ENCODE measurements at regions not wholly inside any gene's neighbourhood (a gene's known extent, or its start where the extent isn't known, plus 50 kb on each side); places are given as distances from the start of the nearest gene placed in this dataset.

GRCh38 chr2:120785228-120785966 lies 49.7 kb downstream of the GLI2 start:
- no peak for DNase-seq (ENCODE audit: low read depth in 2 of 2)

DNA sequence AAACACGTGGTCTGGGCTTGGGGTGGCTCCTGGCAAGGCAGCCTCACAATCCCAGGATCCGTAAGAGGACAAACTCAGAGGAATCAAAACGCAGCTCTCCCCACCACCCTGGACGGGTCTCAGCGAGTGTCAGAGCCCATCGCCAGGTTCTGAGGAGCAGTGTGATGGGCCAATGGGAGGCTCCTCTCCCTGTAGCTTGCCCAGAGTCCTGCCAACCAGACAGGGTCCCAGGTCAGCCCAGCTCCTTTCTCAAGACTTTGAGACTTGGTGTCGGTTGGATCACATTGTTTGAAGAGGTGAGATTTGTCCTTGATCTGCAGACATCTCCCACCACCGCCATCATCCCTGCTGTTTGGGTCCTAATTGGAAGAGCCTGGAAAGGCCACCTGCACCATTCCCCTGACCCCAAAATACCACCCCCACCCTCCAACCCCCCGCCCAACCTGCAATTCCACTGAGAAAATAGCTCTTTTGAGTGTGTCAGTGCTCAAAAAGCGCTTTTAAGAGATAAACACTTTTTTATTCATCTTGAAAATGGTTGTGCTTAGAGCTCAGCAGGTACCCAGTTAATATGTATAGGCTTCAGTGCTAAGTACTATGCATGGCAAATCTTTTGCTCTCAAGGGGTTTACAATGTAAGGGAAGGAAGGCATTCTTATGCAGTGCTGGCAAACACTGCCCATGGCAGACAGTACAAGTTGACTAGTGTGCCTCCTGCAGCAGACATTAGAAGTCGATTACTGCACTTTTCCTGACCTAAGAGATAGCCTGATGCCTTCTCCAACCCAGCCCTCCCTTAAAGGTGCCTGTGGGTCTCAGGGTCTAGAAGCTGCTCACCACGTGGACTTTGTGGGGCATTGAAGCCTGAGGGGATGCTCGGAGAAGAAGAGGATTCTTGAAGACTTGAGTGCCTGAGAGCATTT lies 50.6 kb downstream of the GLI2 start:
- DNase-seq (ENCODE audit: low read depth in 2 of 2): no peak

GRCh38 chr2:120787111-120787821 lies 51.6 kb downstream of the GLI2 start:
- DNase-seq (ENCODE audit: low read depth in 2 of 2): no peak

DNA sequence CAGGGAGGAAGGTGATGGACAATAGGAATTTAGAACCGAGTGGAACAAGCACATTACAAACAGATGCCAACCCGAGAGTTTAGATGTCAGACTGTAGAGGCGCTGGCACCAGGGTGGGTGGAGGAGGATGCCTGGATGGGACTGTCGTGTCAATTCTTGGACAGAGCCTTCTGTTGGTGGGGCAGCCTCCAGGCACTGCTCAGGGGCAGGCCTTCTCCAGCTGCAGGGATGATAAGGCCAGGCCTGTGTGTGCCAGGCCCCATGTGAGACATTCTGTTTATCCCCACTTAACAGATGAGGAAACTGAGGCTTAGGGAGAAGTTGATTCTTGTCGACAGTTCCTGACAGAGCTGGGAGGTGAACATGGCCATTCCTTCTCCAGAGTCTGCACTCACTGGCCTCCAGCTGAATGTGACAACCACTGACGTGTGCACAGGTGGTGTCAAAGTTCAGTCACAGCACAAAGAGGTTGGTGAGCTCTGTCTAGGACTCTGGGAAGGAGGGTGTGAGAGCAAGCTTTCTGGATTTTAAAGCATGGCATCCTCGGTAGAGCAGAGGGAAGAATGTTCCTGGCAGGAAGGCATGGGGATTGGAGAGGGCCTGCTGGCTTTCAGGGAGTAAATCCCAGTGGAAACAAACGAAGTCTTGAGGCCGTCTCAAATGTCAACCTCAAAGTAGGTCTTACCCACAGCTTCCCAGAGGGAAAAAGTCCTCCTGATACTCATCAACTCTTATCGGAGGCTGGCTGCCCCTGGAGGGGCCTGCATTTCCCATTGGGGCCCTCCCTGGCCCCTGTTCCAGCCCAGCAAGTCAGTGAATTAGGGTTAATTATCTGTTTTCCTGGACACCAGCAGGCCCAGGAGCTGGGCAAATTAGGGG lies 52.4 kb downstream of the GLI2 start:
- no peak for DNase-seq (ENCODE audit: low read depth in 2 of 2)

GRCh38 chr2:120791243-120791961 lies 55.7 kb downstream of the GLI2 start:
- DNase-seq (ENCODE audit: low read depth in 2 of 2): no peak

DNA sequence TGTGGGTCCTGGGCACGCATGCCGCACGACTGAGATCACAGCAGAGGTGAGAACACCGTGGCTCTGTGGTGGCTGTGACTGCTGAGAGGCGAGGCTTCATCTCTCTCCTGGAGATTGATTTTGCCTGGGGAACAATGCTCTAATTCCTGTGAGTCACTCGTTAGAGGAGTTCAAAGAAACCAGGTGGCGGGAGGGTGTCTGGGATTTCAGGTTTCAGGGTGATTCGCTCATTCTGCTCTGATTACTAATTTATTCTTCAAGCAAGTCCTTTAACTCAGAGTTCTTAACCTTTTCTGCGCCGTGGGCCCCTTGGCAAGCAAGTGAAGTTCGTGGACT lies 56.3 kb downstream of the GLI2 start:
- DNase-seq (ENCODE audit: low read depth in 2 of 2): no peak

DNA sequence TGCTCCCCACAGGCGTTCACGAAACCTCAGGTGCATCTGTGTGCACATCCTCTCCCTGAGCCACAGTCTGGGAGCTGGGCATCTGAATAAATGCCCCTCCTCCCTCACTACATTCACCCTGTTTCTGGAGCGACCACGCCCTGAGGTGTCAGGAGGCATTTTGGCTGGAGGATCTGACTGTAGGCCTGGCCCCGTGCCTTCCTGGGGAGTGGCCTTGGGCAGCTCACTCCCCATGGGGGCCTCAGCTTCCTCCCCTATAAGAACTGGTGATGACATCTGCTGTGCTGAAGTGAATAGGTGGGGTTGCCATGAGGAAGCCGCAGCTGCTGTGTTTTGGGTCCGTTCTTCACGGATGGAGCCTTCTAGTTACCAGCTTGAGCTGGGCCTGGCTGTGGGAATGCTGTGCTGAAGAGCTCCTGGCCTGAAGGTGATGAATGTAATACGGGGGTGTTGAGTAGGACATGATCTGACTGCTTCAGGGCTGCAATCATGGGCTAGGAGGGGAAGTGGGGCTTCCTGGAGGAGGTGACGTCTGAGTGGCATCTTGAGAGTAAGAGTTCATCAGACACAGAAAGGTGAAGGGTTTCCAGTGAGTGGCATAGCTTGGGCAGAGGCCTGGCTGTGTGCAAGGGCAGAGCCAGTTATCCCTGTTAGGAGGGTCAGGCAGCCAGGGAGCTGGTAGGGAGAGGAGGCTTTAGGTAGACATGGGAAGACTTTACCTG lies 58.2 kb downstream of the GLI2 start:
- DNase-seq (ENCODE audit: low read depth in 2 of 2): no peak

DNA sequence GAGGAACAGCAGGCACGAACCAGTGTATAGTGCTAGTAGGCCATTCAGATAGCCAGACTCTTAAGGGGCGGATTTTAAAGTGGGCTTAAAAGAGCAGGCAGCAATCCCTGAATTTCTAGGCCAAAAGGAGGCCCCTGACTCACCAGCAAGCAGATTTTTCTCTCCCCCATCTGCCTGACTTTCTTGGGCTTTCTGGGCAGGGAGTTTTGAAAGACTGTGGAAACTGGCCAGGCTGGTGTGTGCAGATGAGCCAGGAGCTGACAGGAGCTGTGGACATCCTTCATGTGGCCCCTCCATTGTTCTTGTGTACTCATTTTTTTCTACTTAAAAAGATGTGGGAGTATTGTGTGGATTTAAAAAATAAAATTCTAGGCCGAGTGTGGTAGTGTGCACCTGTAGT lies 59.0 kb downstream of the GLI2 start:
- no peak for DNase-seq (ENCODE audit: low read depth in 2 of 2)

- no peak for DNase-seq (ENCODE audit: low read depth in 2 of 2)
Observed at GRCh38 chr2:120796094-120796493, 60.4 kb downstream of the GLI2 start.

DNA sequence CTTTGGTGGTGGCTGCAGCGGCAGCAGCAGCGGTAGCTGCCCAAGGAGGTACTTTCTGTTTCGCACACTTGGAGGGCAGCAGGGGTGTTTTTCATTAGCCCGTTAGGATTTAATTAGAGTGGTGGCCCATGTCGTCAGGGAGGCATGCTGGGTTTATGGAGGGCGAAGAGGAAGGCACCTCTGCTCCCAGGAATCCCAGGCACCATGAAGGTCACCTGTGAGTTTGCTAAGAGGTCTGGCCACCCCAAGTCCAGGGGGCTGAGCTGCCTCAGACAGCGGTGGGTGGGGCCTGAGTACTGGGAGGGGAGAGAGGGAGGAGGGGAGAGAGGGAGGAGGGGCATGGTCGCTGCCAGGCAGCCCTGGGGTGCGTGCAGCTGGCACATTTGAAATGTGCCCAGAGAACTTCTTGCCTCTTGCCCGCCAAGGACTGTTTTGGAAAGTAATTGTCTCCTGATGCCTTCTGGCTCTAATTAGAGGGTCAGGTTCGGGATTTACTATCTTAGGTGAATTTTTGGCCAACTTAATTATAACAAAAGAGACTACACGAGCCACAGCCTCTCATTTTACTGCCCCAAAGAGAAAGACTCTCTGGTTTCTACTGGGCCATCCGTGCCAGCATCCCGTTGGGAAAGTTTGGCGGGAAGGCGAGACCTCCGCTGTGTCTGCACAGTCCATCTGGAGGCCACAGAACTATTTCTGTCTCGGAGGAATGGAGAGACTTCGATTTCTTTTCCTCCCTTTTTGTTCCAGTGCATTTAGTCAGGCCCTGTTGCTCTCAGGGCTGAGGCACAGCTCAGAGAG lies 62.0 kb downstream of the GLI2 start:
- DNase-seq (ENCODE audit: low read depth in 2 of 2): no peak

- DNase-seq (ENCODE audit: low read depth in 2 of 2): no peak
Observed at GRCh38 chr2:120798567-120799247, 63.0 kb downstream of the GLI2 start.

DNA sequence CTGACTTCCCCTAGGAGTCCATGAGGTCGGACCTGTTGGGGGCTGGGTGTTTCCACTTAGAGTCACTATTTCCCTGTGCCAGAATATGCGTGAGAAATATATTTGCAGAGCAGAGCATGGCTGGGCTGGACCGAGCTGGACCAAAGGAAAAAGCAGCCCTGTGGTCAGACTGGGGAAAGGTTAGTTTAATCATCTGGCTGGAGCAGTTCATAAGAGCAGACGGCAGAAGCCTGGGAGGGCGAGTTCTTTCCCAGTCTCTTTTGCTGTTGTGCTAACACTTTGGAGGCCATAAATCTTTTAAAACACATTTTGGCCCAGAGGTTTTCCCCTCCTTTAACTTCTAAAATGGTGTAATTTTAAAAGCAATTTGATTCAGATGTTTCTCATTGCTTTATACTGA lies 66.5 kb downstream of the GLI2 start:
- no peak for DNase-seq (ENCODE audit: low read depth in 2 of 2)

DNA sequence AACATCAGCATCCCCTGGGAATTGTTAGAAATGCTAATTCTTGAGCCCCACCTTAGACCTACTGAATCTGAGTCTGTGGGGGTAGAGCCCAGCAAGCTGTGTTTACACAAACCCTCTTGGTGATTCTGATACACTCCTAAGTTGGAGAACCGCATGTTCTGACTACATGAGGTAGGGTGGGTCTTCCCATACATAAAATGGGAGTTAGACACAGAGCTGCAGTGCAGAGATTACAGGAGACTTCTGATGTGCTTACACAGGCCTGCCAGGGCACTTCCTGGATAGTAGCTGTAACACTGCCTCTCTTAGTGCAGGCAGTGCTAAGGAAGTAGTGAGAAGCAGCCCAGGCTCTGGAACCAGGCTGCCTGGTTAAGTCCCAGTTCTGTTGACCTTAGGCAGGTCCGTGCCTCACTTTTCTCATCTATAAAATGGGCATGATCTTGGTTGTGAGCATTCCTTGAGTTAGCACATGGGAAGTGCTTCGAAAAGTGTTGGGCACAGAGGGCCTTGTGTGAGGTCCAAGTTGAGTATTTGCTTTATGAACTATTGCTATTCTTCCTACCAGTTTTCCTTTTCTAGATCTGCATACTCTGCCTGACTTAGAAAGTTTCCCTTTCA lies 67.3 kb downstream of the GLI2 start:
- no peak for DNase-seq (ENCODE audit: low read depth in 2 of 2)

- no peak for DNase-seq (ENCODE audit: low read depth in 2 of 2)
Observed at GRCh38 chr2:120803764-120804335, 68.2 kb downstream of the GLI2 start.

DNA sequence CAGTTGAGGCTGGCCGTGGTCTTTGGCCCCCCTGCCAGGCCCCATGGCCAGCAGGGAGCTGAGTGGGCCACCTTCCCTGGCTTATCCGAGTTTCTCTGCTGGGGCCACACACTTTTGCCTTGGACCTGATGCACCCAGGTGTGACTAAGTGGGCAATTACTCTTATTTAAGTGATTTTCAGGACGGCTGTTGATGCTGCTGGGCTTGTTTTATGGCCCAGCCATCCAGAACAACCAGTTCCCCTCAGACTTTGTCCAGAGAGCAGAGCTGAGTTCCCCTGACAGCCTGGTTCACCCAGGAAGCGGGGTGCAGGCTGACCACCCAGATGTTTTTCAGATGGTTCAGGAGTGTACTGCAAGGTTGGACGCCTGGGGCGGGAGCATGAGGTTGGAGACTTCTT lies 68.8 kb downstream of the GLI2 start:
- DNase-seq (ENCODE audit: low read depth in 2 of 2): no peak

DNA sequence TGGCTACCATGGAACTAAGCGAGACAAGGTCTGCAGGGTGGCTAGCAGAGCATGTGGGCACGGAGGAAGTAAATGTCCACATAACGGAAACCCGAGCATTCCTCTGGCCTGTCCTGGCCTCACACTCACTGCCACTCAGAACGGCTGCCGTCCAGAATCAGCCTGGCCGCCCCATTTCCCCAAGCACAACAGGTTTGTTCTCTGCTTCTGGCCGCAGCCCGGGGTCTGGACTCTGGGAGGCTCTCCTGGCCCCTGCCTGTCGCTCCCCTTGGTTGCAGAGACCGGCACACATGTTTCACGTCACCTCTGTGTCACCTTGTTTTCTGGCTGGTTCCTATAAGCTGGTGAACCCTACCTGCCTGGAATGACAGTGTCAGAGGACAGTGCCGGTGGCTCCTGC lies 69.3 kb downstream of the GLI2 start:
- DNase-seq (ENCODE audit: low read depth in 2 of 2): no peak

DNA sequence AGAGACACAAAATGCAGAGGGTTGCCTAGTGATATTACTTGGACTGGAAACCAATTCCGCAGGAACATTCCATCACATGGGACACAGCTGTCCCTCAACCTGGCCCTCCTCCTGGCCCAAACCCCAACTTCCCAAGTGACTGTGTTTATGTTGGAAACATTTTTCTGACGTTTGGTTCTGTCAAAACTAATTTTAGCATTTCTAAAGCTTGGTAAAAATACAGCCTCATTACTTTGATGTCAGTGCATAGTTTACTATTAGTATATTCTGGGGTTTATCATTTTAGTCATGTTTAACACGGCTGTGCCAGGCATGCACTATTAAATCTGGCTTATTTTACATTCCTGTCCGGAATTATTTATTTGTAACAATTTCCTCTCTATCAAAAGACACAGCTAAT lies 69.9 kb downstream of the GLI2 start:
- DNase-seq (ENCODE audit: low read depth in 2 of 2): no peak

GRCh38 chr2:120807751-120808150 lies 72.1 kb downstream of the GLI2 start:
- no peak for DNase-seq (ENCODE audit: low read depth in 2 of 2)
